CD4-positive, alpha-beta T cell treated with Interleukin-15 for 4 hours (primary cell): ENCODE measurements at regions not wholly inside any gene's neighbourhood (a gene's known extent, or its start where the extent isn't known, plus 50 kb on each side); places are given as distances from the start of the nearest gene placed in this dataset.

Source experiments
- DNase-seq: peaks from one replicate; pipeline ENCODE4 v3.0.0-alpha.2; 2020; ENCODE audit warnings: low spot score

GRCh38 chr12:124687174-124687902 lies 119.9 kb upstream of the NCOR2 start:
- DNase-seq: no peak

DNA sequence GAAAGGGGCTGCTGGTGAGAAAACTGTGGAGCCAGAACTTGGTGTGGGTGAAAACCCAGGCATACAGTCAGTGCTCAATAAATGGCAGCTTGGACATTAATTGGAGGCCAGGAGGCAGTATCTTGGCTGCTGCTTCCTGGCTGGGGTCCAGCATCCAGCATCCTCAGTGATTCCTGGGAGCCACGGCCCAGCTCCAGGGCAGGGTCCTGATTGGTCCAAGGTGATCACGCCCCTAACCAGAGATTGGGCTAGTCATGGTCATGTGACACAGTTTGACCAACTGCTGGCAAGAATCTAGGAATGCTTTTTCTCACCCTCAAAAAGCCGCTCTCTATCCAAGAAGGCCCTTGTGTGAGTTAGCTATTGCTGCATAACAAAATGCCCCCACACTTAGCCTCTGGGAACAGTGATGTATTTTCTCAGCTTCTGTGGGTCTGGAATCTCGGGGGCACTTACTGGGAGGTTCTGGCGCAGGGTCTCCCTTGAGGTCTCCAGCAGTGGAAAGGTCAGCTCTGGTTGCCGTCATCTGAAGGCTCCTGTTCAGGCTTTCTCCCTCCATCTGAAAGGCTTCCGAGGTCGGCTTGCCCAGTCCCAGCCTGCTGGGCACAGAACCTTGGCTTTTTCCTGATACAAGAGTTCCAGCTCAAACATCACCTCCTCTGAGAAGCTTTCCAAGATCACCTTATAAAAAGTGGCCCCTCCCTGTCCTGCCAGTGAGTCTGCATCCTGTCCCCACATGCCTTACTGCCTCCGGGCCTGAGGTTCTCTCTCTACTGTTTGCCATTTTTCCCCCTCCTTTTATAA lies 119.2 kb upstream of the NCOR2 start:
- DNase-seq: no peak

DNA sequence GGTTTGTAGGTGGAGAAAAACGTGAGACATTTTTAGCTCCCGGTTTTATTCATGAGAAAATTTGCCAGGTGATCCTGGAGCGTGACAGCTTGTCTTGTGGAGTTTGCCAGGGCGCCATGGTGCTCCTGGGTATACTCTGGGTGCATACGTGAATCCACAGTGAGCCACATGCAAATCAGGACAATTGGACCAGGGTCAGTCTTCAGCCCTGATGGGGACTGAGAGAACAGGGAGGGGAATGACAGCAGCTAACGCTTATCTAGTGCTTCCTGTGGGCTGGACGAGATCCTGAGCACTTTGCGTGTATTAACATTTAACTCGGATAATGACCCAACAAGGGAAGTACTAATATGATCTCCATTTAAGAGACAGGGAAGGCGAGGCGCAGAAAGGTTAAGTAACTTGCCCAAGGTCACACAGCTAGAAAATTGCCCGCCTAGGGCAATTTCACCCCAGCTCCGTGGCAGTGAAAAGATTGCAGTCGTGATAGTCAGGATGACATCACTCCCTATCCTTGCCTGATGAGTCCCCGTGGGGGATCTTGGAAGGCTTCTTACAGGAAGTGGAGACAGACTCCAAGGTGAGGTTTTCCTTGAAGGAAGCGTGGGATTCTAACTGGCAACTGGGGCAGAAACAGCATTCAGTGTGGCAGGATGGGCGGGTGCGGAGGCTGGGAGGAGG lies 118.4 kb upstream of the NCOR2 start:
- no peak for DNase-seq

GRCh38 chr12:124684971-124685688 lies 117.7 kb upstream of the NCOR2 start:
- DNase-seq: no peak

DNA sequence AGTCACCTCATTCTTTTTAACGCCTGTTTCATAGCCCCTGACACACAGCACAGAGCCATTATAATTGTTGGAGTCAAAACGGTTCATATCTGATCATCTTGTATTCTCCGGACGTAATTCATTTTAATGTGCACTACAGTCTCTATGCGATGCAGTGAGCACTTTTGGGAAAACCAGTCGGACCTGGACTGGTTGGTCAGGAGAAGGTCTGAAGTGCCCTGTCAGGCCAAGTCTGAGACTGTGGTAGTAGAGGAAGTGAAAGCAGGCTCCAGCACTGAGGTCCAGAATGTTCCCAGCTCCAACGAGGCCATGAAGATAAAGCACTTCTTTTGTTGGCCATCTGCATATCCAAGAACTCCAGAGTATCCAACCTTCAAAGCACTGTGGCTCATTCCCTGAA lies 117.1 kb upstream of the NCOR2 start:
- DNase-seq: no peak

- DNase-seq: no peak
Observed at GRCh38 chr12:124683152-124684124, 116.0 kb upstream of the NCOR2 start.

DNA sequence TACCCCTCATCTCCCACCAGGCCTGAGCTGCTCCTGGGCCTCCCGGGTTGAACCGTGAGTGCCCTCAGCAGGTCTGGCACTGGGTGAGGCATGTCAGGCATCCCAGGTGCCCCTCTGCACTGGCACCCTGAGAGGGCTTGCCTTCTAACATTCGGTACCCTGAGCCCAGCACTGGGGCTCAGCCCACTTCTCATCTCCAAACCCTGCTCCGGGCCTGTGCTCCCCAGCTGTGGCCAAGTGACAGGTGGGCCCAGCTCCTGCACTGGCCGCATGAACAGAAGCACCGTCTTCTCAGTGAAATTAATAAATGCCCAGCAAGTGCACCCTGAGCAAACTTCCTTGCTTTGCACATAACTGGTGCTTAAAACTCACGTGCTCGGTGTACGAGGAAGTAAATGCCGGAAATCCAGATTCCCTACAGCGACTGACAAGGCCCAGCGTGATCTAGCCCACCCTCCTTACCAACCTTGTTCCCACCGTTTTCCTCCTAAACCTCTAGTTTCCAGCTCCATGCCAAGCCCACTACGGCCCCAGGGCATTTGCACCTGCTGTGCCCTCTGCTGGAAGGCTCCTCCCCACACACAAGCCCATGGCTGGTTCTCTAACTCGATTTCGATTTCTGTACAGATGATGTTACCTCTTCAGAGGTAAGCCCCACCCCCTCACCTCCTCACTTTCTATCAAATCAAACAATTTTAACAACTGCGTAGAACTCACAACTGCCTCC lies 115.2 kb upstream of the NCOR2 start:
- no peak for DNase-seq

GRCh38 chr12:124681779-124682391 lies 114.5 kb upstream of the NCOR2 start:
- DNase-seq: no peak

GRCh38 chr12:124680863-124681778 lies 113.7 kb upstream of the NCOR2 start:
- DNase-seq: peak; percentile 45

GRCh38 chr12:124679533-124680371 lies 112.3 kb upstream of the NCOR2 start:
- DNase-seq: no peak

DNA sequence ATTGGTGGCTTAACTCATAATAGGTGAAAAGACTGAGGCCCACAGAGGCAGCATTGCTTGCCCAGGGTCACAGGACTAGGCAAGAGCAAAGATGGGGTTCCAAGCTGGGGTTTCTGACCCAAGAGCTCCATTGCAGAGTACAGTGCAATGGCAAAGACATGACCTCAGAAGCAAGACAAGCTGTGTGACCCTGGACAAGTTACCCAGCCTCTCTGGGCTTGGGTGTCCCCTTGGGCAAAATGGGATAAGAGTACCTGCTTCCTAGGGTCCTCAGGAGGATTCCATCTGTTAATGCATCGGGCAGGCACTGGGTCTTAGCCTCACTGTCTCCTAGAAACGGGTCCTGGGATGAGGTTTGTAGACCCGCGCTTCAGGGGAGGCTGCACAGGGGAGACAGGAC lies 111.6 kb upstream of the NCOR2 start:
- no peak for DNase-seq

- no peak for DNase-seq
Observed at GRCh38 chr12:124678421-124678893, 111.0 kb upstream of the NCOR2 start.

- DNase-seq: no peak
Observed at GRCh38 chr12:124677552-124678356, 110.3 kb upstream of the NCOR2 start.

GRCh38 chr12:124676714-124677462 lies 109.5 kb upstream of the NCOR2 start:
- no peak for DNase-seq

DNA sequence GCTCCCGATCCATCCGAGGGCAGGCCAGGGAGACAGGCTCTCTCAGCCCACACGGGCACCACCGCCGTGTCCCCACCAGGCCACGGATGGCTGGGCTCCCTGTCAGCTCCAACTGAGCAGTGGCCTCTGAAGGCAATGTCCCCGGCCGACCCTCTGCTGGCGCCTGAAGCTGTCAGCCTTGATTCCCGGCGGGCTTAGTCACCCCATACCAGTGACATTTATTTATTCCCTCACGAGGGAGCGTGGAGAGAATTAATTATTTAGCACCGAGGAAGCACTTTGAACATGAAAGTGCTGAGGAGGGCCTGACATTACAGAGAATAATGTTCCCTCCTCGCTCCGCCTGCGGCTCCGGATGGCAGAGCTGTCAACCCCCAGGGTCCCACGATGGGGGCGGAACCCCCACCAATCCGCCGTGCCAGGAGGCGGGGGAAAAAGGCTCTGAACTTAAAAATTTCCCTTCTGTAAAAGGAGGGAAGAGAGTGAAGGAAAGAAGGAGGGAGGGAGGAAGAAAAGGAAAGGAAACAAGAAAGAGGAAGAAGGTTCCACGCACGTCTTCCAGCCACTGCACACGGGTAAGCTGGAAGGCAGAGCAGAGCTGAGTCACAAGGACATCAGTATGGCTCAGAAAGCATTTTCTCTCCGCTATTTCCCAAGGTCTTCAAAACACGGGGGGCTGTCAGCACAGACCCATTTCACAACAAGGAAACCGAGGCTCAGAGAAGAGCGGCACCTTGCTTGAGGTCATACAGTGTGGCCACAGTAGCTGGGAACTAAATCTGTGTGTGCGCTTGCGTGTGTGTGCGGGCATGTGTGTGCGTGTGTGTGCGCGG lies 108.7 kb upstream of the NCOR2 start:
- DNase-seq: no peak
